ENCODE measurements at regions not wholly inside any gene's neighbourhood (a gene's known extent, or its start where the extent isn't known, plus 50 kb on each side); places are given as distances from the start of the nearest gene placed in this dataset.
A peak's percentile ranks its signal among the peaks of the same experiment; 100 is the strongest.

- no peaks in the 10 kb centered on the region for H3K27me3 Mint-ChIP-seq
- H3K36me3 Mint-ChIP-seq (ENCODE audit: low read depth) = no peaks in the 10 kb centered on the region
- no peak for DNase-seq
- ChIA-PET CTCF (no interaction called here), POLR2A (no interaction called here)
- no peak overlapping the region for H3K27ac Mint-ChIP-seq
- no peaks in the 10 kb centered on the region for H3K9me3 Mint-ChIP-seq
- no peak overlapping the region for H3K4me3 Mint-ChIP-seq
- no peaks in the 10 kb centered on the region for H3K4me1 Mint-ChIP-seq
These were observed 204.5 kb upstream of the ASIC2 start for GRCh38 chr17:33497623-33498022.

- H3K9me3 Mint-ChIP-seq = no peaks in the 10 kb centered on the region
- no peak overlapping the region for H3K27ac Mint-ChIP-seq
- ChIA-PET CTCF (no interaction called here), POLR2A (no interaction called here)
- DNase-seq = no peak
- peaks cover 2% of the 10 kb centered on the region for H3K27me3 Mint-ChIP-seq
- no peaks in the 10 kb centered on the region for H3K36me3 Mint-ChIP-seq (ENCODE audit: low read depth)
- H3K4me1 Mint-ChIP-seq = no peaks in the 10 kb centered on the region
- no peak overlapping the region for H3K4me3 Mint-ChIP-seq
These were observed 205.0 kb upstream of the ASIC2 start for GRCh38 chr17:33498069-33498468.

GRCh38 chr17:33499040-33499439 is 205.9 kb upstream of the ASIC2 start:
- Mint-ChIP-seq H3K9me3 (no peaks in the 10 kb centered on the region), H3K27ac (no peak overlapping the region), H3K36me3 (ENCODE audit: low read depth) (no peaks in the 10 kb centered on the region), H3K4me1 (no peaks in the 10 kb centered on the region), H3K27me3 (peaks cover 3% of the 10 kb centered on the region), H3K4me3 (no peak overlapping the region)
- DNase-seq = no peak
- ChIA-PET CTCF (no interaction called here), POLR2A (no interaction called here)

- no peak for DNase-seq
- H3K27ac Mint-ChIP-seq = no peak overlapping the region
- no peaks in the 10 kb centered on the region for H3K9me3 Mint-ChIP-seq
- ChIA-PET CTCF (interaction anchor here (1.1 kb wide), 1 partner anchor 11 kb away, joined by 3 read pairs; no protein-coding TSS in a partner anchor), POLR2A (no interaction called here)
- H3K27me3 Mint-ChIP-seq = peaks cover 8% of the 10 kb centered on the region
- no peak overlapping the region for H3K4me3 Mint-ChIP-seq
- H3K4me1 Mint-ChIP-seq = no peaks in the 10 kb centered on the region
- H3K36me3 Mint-ChIP-seq (ENCODE audit: low read depth) = no peaks in the 10 kb centered on the region
These were observed 207.1 kb upstream of the ASIC2 start for GRCh38 chr17:33500151-33500550.

GRCh38 chr17:33501185-33501584 is 208.1 kb upstream of the ASIC2 start:
- ChIA-PET CTCF (no interaction called here), POLR2A (no interaction called here)
- H3K27ac Mint-ChIP-seq = no peak overlapping the region
- peaks cover 14% of the 10 kb centered on the region for H3K27me3 Mint-ChIP-seq
- no peaks in the 10 kb centered on the region for H3K9me3 Mint-ChIP-seq
- H3K36me3 Mint-ChIP-seq (ENCODE audit: low read depth) = no peaks in the 10 kb centered on the region
- no peaks in the 10 kb centered on the region for H3K4me1 Mint-ChIP-seq
- no peak for DNase-seq
- no peak overlapping the region for H3K4me3 Mint-ChIP-seq

GRCh38 chr17:33504571-33504970 is 211.5 kb upstream of the ASIC2 start:
- H3K9me3 Mint-ChIP-seq = no peaks in the 10 kb centered on the region
- ChIA-PET CTCF (no interaction called here), POLR2A (no interaction called here)
- H3K4me1 Mint-ChIP-seq = peaks cover 4% of the 10 kb centered on the region
- no peak overlapping the region for H3K4me3 Mint-ChIP-seq
- H3K36me3 Mint-ChIP-seq (ENCODE audit: low read depth) = no peaks in the 10 kb centered on the region
- no peak for DNase-seq
- H3K27me3 Mint-ChIP-seq = peaks cover 39% of the 10 kb centered on the region
- H3K27ac Mint-ChIP-seq = no peak overlapping the region

GRCh38 chr17:33506889-33507650 is 214.0 kb upstream of the ASIC2 start:
- Mint-ChIP-seq H3K4me3 (no peak overlapping the region), H3K4me1 (peaks cover 13% of the 10 kb centered on the region), H3K9me3 (no peaks in the 10 kb centered on the region), H3K36me3 (ENCODE audit: low read depth) (no peaks in the 10 kb centered on the region), H3K27me3 (peaks cover 48% of the 10 kb centered on the region), H3K27ac (no peak overlapping the region)
- ChIA-PET CTCF (no interaction called here), POLR2A (no interaction called here)
- no peak for DNase-seq

GRCh38 chr17:33508215-33508614 is 215.1 kb upstream of the ASIC2 start:
- no peak overlapping the region for H3K27ac Mint-ChIP-seq
- ChIA-PET POLR2A (no interaction called here), CTCF (no interaction called here)
- no peak overlapping the region for H3K4me3 Mint-ChIP-seq
- DNase-seq = no peak
- peaks cover 13% of the 10 kb centered on the region for H3K4me1 Mint-ChIP-seq
- H3K9me3 Mint-ChIP-seq = peaks cover 4% of the 10 kb centered on the region
- H3K36me3 Mint-ChIP-seq (ENCODE audit: low read depth) = no peaks in the 10 kb centered on the region
- H3K27me3 Mint-ChIP-seq = peaks cover 50% of the 10 kb centered on the region

GRCh38 chr17:33509331-33509730 is 216.2 kb upstream of the ASIC2 start:
- peaks cover 9% of the 10 kb centered on the region for H3K9me3 Mint-ChIP-seq
- CTCF ChIA-PET = no interaction called here
- H3K36me3 Mint-ChIP-seq (ENCODE audit: low read depth) = no peaks in the 10 kb centered on the region
- peaks cover 13% of the 10 kb centered on the region for H3K4me1 Mint-ChIP-seq
- H3K27me3 Mint-ChIP-seq = peaks cover 48% of the 10 kb centered on the region
- POLR2A ChIA-PET = no interaction called here
- H3K4me3 Mint-ChIP-seq = no peak overlapping the region
- H3K27ac Mint-ChIP-seq = no peak overlapping the region
- DNase-seq = no peak

- H3K9me3 Mint-ChIP-seq = peaks cover 9% of the 10 kb centered on the region
- no peaks in the 10 kb centered on the region for H3K36me3 Mint-ChIP-seq (ENCODE audit: low read depth)
- H3K4me3 Mint-ChIP-seq = no peak overlapping the region
- DNase-seq = peak; percentile 41
- no peak overlapping the region for H3K27ac Mint-ChIP-seq
- POLR2A ChIA-PET = no interaction called here
- CTCF ChIA-PET = interaction anchor here (1.6 kb wide), 1 partner anchor 98 kb away, joined by 4 read pairs; no protein-coding TSS in a partner anchor
- H3K4me1 Mint-ChIP-seq = peaks cover 13% of the 10 kb centered on the region
- peaks cover 41% of the 10 kb centered on the region for H3K27me3 Mint-ChIP-seq
These were observed 218.6 kb upstream of the ASIC2 start for GRCh38 chr17:33511670-33512069.

GRCh38 chr17:33512113-33512512 is 219.0 kb upstream of the ASIC2 start:
- ChIA-PET CTCF (interaction anchor here (1.6 kb wide), 1 partner anchor 99 kb away, joined by 4 read pairs; no protein-coding TSS in a partner anchor), POLR2A (no interaction called here)
- no peak overlapping the region for H3K4me3 Mint-ChIP-seq
- H3K27ac Mint-ChIP-seq = no peak overlapping the region
- peaks cover 11% of the 10 kb centered on the region for H3K4me1 Mint-ChIP-seq
- H3K36me3 Mint-ChIP-seq (ENCODE audit: low read depth) = no peaks in the 10 kb centered on the region
- peaks cover 36% of the 10 kb centered on the region for H3K27me3 Mint-ChIP-seq
- DNase-seq = no peak
- peaks cover 9% of the 10 kb centered on the region for H3K9me3 Mint-ChIP-seq

GRCh38 chr17:33513769-33514168 is 220.7 kb upstream of the ASIC2 start:
- no peak for DNase-seq
- Mint-ChIP-seq H3K4me3 (no peak overlapping the region), H3K27ac (no peak overlapping the region), H3K4me1 (peaks cover 9% of the 10 kb centered on the region), H3K9me3 (peaks cover 9% of the 10 kb centered on the region), H3K27me3 (peaks cover 25% of the 10 kb centered on the region), H3K36me3 (ENCODE audit: low read depth) (no peaks in the 10 kb centered on the region)
- ChIA-PET CTCF (no interaction called here), POLR2A (no interaction called here)

- H3K36me3 Mint-ChIP-seq (ENCODE audit: low read depth) = no peaks in the 10 kb centered on the region
- no peak overlapping the region for H3K27ac Mint-ChIP-seq
- no peak overlapping the region for H3K4me3 Mint-ChIP-seq
- POLR2A ChIA-PET = no interaction called here
- H3K9me3 Mint-ChIP-seq = peaks cover 9% of the 10 kb centered on the region
- no peak for DNase-seq
- H3K27me3 Mint-ChIP-seq = peaks cover 19% of the 10 kb centered on the region
- CTCF ChIA-PET = no interaction called here
- H3K4me1 Mint-ChIP-seq = peaks cover 9% of the 10 kb centered on the region
These were observed 221.3 kb upstream of the ASIC2 start for GRCh38 chr17:33514369-33514768.

GRCh38 chr17:33515974-33516373 is 222.9 kb upstream of the ASIC2 start:
- no peak for DNase-seq
- CTCF ChIA-PET = no interaction called here
- Mint-ChIP-seq H3K4me3 (no peak overlapping the region), H3K36me3 (ENCODE audit: low read depth) (no peaks in the 10 kb centered on the region), H3K9me3 (peaks cover 9% of the 10 kb centered on the region), H3K4me1 (peaks cover 9% of the 10 kb centered on the region), H3K27ac (no peak overlapping the region), H3K27me3 (peaks cover 13% of the 10 kb centered on the region)
- POLR2A ChIA-PET = no interaction called here

All from activated CD4-positive, alpha-beta T cell treated with anti-CD3 and anti-CD28 coated beads, Interleukin-2, amount 10 ng/mL, durations not matched to agents 7 days and 5 days (primary cell).